GM18907 (cell line): ENCODE measurements at regions not wholly inside any gene's neighbourhood (a gene's known extent, or its start where the extent isn't known, plus 50 kb on each side); places are given as distances from the start of the nearest gene placed in this dataset.
"Not testable (repeated sequence)": the region's sequence is repeated elsewhere in the genome, so short reads cannot be mapped to it uniquely, and the experiment has no call there.

Source experiments
- ATAC-seq: cut with Tn5 transposase; IDR thresholded peaks from one replicate; pipeline ENCODE4 v1.9.1; 2021; ENCODE audit warnings: mild to moderate bottlenecking, moderate library complexity; ENCODE audit not compliant: unreplicated experiment

DNA sequence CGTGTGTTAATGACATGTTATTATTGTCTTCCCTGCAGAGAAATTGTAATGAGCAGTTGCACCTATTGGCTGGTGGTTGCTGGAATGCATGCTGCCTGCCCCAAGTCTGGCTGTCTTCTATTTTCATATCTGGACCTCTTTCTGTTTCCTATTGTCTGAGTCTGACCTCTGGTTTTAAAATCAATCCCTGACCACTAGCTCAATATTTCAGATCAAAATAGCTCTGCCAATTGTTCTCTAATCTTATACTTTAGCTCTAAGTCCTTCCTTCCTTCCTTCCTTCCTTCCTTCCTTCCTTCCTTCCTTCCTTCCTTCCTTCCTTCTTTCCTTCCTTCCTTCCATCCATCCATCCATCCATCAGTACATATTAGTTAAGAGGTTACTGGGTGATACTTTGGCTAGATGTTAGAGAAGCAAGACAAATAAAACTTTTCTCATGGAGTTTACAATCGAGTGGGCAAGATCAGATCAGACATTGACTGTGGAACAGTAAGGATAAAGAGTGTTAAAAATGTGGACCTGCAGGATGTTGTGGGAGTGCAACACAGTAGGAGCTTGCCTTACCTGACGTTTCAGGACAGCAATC, 417.1 kb downstream of the SOCS6 start:
- ATAC-seq, result no peak

DNA sequence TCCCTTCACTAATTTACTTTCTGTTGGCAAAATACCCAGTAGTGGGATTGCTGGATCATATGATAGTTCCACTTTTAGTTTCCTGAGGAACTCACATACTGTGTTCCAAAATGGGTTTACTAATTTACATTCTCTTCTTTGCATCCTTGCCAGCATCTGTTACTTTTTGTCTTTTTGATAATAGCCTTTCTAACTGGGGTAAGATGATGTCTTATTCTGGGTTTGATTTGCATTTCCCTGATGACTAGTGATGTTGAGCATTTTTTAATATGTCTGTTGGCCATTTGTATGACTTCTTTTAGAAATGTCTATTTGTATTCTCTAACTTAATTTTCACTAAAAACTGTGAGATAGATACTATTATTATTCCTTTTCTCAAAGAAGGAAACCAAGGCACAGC, 411.7 kb downstream of the SOCS6 start:
- no peak for ATAC-seq

DNA sequence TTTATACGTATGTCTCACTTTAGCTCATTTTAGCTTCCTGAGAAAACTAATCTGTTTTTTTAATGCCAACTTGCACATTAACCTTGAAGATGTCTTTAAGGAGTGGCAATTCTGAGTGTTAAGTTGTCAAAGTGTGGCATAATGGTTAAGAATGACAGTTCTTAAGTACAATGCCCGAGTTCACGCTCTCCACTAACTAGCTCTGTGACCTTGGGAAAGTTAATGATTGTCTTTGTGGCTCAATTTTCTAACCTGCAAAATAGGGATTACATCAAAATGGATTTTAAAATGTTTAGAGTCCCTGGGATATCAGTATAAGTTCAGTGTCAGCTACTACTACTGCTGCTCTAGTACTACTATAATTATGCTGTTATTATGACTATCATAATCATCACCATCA, 409.7 kb downstream of the SOCS6 start:
- ATAC-seq, result no peak

DNA sequence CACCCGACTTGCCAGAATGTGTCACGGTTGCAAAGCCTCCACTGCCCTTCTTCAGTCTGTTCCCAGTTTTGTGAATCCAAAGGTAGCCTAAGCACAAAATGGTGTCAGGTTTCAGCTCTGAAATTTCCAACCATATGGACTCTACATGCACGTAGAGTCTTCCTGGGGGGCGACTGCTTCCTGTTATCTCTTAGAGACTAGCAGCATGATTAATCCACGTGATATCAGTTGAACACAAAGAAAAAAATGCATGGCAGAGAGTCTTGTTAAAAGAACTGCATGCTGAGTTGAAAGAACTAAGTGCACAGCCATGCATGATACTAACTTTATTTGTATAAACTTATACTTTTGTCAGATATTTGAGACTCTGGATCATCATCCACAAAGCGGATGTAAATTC, 404.4 kb downstream of the SOCS6 start:
- ATAC-seq, result no peak

DNA sequence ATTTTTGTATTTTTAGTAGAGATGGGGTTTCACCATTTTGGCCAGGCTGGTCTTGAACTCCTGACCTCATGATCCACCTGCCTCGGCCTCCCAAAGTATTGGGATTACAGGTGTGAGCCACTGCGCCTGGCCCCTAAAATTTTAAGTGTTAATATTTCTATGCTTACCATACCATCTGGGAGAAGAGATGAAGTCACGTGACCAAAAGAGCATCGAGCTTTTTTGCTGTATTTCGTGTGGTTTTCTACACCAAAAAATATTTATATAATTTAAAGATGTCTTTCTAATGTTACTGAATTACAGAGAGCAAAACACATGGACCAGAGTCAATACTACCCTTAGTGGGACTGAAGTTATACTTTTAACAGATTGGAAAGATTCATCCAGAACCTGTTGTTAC, 400.9 kb downstream of the SOCS6 start:
- not testable (repeated sequence) for ATAC-seq

DNA sequence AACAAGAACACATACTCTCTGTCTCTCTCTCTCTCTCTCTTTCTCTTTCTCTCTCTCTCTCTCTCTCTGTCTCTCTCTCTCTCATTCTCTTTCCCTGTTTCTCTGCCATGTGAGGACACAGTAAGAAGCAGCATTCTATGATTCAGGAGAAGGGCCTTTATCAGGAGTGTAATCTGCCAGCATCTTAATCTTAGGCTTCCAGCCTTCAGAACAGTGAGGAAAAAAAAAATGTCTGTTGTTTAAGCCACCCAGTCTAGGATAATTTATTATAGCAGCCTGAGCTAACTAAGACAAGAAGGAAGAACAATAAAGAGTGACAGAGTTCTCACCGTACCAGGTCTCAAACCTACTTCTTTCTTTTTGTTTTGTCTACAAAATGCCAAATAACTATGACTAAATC, 399.4 kb downstream of the SOCS6 start:
- no peak for ATAC-seq

DNA sequence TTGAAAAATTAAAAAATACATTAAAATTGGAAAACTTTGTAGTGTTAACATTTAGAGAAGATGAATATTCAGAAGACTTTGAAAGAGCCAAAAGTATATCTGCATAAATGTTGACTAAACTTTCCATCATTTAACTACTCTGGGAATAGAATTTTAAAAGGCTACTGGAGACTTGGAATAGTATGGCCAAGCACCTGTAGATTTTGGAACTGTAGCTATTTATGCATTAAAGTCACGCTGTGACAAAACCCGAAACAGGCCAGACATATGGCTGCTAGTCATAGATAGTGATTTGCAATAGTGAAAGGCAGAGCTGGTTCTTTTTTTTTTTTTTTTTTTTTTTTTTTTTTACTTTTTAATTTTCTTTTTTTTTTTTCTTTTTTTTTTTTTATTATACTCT, 396.0 kb downstream of the SOCS6 start:
- ATAC-seq, result no peak

DNA sequence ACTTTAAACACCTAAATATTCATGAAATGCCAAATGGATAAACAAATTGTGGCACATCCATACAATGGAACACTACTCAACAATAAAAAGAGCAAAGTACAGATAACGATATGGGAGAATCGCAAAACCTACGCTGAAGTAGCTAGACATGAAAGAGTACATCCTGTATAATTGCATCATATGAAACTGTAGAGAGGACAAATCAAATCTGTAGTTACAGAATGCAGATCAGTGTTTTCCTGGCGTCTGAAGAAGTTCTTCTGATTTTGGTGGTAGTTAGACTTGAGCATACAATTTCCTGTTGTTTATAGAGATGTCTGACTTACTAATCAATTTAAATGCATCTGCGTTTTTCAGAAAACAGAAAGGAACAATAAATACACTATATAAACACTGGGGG, 394.4 kb downstream of the SOCS6 start:
- no peak for ATAC-seq

DNA sequence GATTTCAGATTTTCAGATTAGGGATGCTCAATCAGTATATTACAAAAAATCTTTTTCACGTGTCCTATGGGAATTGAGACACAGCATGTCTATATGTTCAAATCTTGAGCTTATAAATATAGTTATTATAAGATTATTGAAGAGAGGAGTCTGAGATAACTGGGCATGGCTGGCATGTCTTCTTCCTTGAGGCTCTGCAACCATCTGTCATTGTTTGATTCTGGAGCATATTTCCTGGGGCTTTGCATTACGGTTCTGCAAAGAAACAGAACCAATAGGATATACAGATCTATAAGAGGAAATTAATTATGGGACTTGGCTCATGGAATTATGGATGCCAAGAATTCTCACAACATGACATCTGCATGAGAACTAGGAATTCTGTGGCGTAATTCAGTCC, 386.1 kb downstream of the SOCS6 start:
- no peak for ATAC-seq

DNA sequence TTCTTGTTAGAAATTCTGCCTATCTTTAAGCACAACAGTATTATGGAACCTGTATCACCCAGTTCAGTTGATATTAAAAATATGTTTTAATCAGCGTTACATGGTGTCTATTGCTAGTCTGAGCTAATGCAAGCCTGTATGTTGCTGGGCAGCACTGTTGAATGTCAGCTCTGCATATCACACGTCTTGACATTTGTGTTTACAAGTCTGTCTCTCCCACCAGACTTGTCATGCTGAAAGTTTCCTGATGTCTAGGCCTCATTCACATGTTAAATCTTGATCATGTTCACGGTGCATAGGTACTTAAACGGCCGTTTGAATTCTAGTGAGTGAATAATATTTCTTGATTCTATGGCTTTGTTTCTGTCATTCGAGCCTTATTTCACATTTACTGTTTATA, 385.0 kb downstream of the SOCS6 start:
- no peak for ATAC-seq

DNA sequence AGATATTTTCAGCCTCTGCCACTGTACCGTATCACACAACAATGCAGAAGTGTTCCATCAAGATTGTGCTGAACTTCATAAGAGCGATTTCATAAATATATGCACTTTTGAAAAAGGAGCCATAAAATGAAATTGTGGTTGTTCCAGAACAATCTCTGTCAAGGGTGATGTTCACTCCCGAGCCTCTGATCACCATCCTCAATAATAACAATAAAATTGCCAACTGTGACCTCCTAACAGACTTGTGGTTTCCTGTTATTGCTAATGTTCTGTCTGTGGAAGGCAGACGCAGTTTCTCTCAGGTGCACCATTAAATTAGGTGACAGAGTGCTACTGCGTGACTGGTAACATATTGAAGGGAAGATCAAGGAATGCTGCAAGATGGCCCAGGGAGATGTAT, 383.7 kb downstream of the SOCS6 start:
- ATAC-seq, result no peak

DNA sequence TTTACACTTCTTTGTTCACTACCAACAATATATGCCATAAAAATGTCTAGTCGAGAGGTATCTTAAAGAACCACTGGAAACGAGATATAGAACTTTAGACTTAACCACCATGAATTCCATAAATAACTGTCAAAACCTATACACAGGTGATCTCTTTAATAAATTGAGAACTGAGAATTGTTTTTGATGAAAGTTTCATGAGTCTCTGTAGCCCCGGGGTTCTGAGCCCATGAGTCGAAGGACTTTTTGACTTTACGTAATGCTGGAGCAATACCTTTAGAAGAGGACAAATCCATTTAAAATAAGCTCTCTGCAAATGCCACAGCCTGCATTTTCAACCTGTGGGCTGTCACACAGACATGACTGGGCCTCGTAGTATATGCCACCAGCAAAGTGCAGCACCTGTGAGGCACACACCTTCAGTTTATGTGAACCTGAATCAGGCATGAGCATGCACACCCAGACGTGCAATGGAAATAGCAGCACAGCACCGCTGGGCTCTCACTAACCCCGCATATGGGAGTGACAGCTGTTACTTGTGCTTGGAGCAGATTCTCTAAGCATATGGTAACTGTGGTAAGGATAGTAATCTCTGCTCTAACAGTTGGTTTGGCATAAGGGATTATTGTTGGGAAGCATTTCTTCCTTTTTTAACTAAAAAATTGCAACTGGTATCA, 383.2 kb downstream of the SOCS6 start:
- ATAC-seq, result no peak

DNA sequence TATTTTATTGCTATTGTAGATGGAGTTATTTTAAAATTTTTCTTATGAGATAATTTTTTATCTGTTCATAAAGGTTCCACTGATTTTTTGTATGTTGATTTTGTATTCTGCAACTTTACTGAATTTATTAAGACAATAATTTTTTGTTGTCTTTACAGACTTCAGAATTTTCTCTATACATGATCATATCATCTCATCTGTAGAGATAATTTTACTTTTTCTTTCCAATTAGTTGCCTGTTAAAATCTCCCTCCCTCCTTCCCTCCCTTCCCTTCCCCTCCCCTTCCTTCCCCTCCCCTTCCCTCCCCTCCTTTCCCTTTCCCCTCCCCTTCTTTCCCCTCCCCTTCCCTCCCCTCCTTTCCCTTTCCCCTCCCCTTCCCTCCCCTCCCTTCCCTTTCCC, 378.1 kb downstream of the SOCS6 start:
- no peak for ATAC-seq

DNA sequence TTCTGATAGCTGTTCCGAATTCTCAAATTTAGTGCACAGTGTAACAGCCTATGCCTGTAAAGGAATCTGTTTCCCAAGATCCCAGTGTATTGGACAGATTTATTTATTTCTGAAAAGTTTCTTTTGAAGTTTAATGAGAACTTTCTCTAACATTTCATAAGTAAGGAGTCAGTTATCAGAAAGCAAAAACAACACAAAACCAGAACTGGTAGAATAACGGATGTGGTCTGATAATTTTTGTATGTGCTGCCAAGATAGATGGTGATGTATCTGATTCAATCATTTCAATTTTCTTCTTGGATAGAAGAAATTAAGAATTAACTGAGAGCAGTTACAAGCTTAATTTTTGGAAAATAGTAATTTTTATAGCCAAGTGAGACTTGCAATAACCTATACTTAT, 374.3 kb downstream of the SOCS6 start:
- ATAC-seq, result no peak

DNA sequence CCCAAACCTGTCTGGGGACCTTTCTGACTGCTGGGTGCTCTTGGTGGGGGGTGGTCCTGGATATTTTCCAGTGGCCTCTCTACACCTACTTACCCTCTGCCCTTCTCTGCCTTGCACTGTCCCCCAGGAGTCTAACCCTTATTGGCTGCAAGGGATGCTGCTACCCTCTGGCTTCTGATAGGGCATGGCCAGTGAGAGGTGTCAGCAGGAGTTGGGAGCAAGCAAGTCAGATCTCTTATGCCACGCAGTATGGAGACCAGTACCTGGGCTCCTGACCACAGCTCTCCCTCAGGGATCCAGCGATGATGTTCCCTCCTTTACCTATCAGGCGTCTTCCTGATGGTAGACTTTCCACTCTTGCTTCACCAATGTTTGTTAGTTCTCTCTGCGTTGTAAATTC, 373.7 kb downstream of the SOCS6 start:
- ATAC-seq, result no peak

DNA sequence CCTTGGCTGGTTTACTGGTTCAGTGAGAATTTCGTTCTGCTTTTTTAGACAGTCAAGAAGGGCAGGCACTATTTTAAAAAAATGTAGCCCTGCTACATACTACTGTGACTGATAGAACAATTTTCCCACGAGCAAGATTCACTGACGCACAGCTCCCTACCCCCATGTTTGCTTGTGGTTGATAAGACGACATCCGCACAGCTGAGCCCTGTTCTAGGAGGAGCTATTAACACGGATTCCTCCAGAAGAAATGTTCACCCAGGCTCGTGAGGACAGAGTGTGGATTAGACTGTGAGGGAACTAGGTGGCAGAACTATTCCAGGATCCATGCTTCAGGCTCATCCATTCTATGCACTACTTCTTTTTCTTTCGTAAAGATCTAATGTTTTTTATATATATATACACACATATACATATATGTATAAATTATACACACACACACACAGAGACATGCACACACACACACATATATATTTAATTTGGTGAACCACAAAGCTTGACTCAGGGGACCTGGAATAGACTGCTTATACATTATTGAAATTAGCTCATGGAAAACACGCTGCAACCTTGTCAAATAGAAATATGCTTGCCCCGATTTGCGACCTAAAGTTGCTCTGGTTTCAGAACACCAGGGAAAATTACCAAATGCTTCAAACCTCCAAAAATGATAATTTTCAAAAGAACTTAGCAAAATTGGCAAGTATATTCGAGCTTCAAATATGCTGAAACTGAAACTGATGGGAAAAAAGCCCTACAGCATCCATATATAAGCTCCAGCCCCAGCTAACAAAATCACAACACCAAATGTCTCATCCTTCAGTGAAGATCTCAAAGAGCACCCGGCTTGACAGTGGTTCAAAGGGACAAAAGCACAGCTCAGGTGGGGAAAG, 370.4 kb downstream of the SOCS6 start:
- ATAC-seq, result no peak

DNA sequence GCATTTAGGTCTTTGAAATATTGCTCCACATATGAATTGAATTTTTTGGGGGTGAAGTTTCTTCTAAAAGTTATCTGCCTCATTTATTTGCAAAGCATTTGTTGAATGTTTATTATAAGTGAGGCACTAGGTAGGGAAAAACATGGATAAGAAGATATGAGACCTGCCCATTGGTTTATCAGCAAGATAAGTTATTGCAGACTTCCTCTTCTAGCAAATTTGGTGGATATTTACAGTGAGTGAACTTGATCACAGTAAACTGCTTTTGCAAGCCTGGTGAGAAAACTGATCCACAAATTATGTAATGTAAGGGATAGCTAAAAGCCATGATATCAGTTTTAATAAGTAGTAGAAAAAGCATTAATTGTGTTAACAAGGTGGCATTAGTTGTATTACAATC, 364.8 kb downstream of the SOCS6 start:
- no peak for ATAC-seq

DNA sequence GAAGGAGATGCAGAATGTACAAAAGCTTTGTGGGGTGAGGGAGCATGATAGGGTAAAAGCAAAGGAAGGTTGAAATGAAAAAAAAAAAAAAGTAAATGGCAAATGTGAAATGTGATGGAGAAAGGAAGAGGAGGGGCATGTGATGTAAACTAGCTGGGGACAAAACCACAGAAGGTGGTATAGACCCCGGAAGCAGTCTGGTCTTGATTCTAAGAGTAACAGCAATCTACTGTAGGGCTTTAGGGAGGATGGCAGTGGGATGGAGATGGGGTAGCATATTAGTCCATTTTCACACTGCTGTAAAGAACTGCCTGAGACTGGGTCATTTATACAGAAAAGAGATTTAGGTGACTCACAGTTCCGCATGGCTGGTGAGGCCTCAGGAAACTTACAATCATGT, 362.0 kb downstream of the SOCS6 start:
- ATAC-seq, result no peak

DNA sequence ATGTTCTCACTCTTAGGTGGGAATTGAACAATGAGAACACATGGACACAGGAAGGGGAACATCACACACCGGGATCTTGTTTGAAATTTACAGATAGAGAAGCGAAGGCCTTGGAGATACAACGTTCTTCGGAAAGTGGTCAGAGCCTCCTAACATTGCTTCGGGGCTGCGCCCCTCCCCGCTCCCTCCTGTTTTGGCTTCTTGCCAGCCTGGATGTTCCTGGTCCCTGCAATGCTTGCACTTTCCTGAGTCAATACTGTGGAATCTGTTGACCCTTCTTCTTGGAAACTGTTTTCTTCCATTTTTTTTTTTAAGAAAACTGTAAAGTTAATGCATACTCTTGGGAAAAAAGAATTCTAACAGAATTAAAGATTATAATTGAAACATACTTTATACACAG, 360.8 kb downstream of the SOCS6 start:
- ATAC-seq, result no peak

DNA sequence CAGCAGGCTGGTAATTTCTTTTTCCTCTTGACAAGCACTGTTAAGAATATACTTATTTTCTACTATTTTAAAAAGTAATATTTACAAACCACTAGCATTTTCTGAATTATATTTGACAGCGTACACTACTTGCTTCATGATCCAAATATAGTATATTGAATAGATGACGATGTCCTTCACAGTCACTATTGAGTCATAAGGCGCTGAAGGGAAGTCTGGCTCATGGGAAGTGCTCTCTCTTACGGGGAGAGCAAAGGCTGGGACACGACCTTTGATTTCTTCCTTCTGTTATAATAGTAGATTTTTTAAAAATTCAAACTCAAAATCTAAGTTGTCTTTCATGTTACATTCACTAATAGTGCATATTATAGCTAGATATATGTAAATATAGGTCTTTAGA, 357.1 kb downstream of the SOCS6 start:
- ATAC-seq, result no peak

DNA sequence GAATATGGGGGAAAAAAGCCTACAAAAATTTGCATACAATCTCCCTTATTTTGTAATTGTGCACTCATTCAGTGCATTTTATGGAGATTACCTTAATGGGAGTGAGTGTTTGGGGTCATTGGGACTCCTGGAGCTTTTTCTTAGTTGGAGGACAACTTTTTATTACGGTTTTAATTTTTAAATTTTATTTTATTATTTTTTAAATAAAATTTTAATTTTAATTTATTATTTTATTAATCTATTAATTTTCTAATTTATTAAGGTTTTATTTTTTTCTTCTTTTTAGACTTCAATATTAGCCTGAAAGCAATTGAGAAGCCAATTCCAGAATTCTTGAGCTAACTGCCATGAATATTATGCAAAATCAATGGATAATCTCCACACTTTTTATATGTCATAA, 355.0 kb downstream of the SOCS6 start:
- no peak for ATAC-seq

DNA sequence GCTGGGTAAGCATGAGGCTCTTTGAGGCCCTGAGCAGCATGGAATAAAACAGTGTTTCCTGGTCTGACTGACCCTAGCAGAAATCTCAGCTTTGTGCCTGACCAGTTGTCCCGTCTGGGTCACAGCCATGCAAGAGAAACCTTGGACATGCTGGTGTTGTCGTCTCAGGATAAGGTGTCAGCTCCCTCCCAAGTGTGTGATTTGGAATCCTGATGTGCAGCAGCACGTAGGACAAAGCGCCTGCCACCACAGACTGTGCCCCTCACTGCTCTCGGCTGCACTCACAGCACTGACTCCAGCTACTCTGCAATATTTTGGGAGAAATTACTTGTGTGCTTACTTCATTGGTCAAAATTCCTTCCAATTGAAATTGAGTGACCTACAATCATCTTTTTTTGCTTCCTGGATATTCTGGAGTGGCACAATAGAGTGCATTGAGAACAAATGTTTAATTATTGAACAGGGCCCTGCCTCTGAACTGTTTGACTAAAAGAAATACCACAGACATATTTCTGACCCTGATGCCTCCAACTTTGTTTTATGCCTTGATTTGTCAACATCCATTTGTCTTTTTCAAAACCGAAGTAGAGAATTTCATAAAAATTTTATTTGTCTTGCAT, 352.4 kb downstream of the SOCS6 start:
- no peak for ATAC-seq
